K562 (cell line): ENCODE measurements at regions not wholly inside any gene's neighbourhood (a gene's known extent, or its start where the extent isn't known, plus 50 kb on each side); places are given as distances from the start of the nearest gene placed in this dataset.

ENCODE experiments used
- ARID1B ChIP-seq: fragments of 450-650 bp; IDR thresholded peaks from 2 replicates; pipeline ENCODE4 v1.6.1; 2016; ENCODE audit warnings: antibody characterized with exemption, mild to moderate bottlenecking, inconsistent platforms
- CBX5 ChIP-seq: IDR thresholded peaks from 2 replicates; pipeline ENCODE4 v1.6.1; 2014; ENCODE audit warnings: low read depth, borderline replicate concordance
- CXXC5 ChIP-seq: fragments of 250-450 bp; sonication (Bioruptor Pico); IDR thresholded peaks from 2 replicates; pipeline ENCODE4 v1.8.0; 2022; ENCODE audit warnings: inconsistent platforms, mild to moderate bottlenecking, moderate library complexity
- DACH1 ChIP-seq: fragments of 450-650 bp; IDR thresholded peaks from 2 replicates; pipeline ENCODE4 v1.6.1; 2018; ENCODE audit not compliant: partially characterized antibody
- HDGF ChIP-seq: fragments of 450-650 bp; IDR thresholded peaks from 2 replicates; pipeline ENCODE4 v1.6.1; 2016
- JUND ChIP-seq, 2 experiments: IDR thresholded peaks; 2 replicates in 1 of 2; 3 replicates in 1 of 2; pipeline ENCODE4 v1.6.1; 2011; ENCODE audit warnings: borderline replicate concordance in 2 of 2, low read depth in 2 of 2, low read length in 2 of 2, improper control_type of control experiment in 1 of 2, missing biosample characterization in 1 of 2, missing genetic modification characterization in 1 of 2, missing genetic modification reagents in 1 of 2
- MAZ ChIP-seq, 2 experiments: fragments of 450-650 bp in 1 of 2; sonication (generic) in 1 of 2; formaldehyde crosslinking; IDR thresholded peaks in 1 of 2; conservative IDR thresholded peaks in 1 of 2; 2 replicates each; pipeline versions ENCODE4 v1.4.0 to v1.5.0; 2020; ENCODE audit warnings: mild to moderate bottlenecking in 1 of 2, missing genetic modification reagents in 1 of 2
- MCM7 ChIP-seq, 2 experiments: fragments of 450-650 bp; IDR thresholded peaks; 2 replicates each; pipeline ENCODE4 v1.6.1; 2016 to 2018
- NCOA1 ChIP-seq: fragments of 450-650 bp; IDR thresholded peaks from 2 replicates; pipeline ENCODE4 v1.6.1; 2016; ENCODE audit warnings: low read depth
- NCOA2 ChIP-seq, 2 experiments: fragments of 450-650 bp; IDR thresholded peaks; 2 replicates each; pipeline ENCODE4 v1.6.1; 2018; ENCODE audit warnings: mild to moderate bottlenecking in 2 of 2, moderate library complexity in 1 of 2; ENCODE audit not compliant: partially characterized antibody in 2 of 2
- NKRF ChIP-seq: fragments of 450-650 bp; IDR thresholded peaks from 2 replicates; pipeline ENCODE4 v1.6.1; 2016; ENCODE audit warnings: borderline replicate concordance
- PCBP2 ChIP-seq: fragments of 200-400 bp; formaldehyde crosslinking; IDR thresholded peaks from 2 replicates; pipeline ENCODE4 v1.6.1; 2018; ENCODE audit warnings: low read length, low read depth, mild to moderate bottlenecking, moderate library complexity; ENCODE audit not compliant: poor library complexity, severe bottlenecking
- POLR3A ChIP-seq: IDR thresholded peaks from 2 replicates; pipeline ENCODE4 v1.6.1; 2011; ENCODE audit warnings: borderline replicate concordance, mild to moderate bottlenecking, moderate library complexity; ENCODE audit not compliant: insufficient read length, insufficient read depth; ENCODE audit errors: extremely low read depth
- TBL1XR1 ChIP-seq, 2 experiments: IDR thresholded peaks; 2 replicates each; pipeline ENCODE4 v1.6.1; 2012; ENCODE audit warnings: improper control_type of control experiment in 2 of 2, low read length in 2 of 2, mild to moderate bottlenecking in 1 of 2
- TEAD1 ChIP-seq, 2 experiments: fragments of 450-650 bp in 1 of 2; sonication (generic) in 1 of 2; formaldehyde crosslinking; IDR thresholded peaks; 2 replicates each; pipeline versions ENCODE4 v1.4.0 to v1.8.0; 2020 to 2022; ENCODE audit warnings: mild to moderate bottlenecking in 2 of 2, missing genetic modification reagents in 1 of 2
- TFAP4 ChIP-seq: sonication (generic); formaldehyde crosslinking; IDR thresholded peaks from 2 replicates; pipeline ENCODE4 v1.8.0; 2022; ENCODE audit warnings: missing genetic modification reagents, mild to moderate bottlenecking, moderate library complexity, borderline replicate concordance
- ZBTB17 ChIP-seq: fragments of 450-650 bp; formaldehyde crosslinking; IDR thresholded peaks from 2 replicates; pipeline ENCODE4 v1.4.0; 2020; ENCODE audit warnings: mild to moderate bottlenecking
- ZBTB9 ChIP-seq: fragments of 450-650 bp; formaldehyde crosslinking; IDR thresholded peaks from 2 replicates; pipeline ENCODE4 v1.4.0; 2020; ENCODE audit warnings: mild to moderate bottlenecking, moderate library complexity
- ZNF175 ChIP-seq: fragments of 200-800 bp; sonication (Bioruptor generic); IDR thresholded peaks from 2 replicates; pipeline ENCODE4 v1.6.1; 2016; ENCODE audit warnings: low read depth, mild to moderate bottlenecking, missing genetic modification characterization, missing compliant biosample characterization
- ZNF232 ChIP-seq: sonication (generic); formaldehyde crosslinking; IDR thresholded peaks from 2 replicates; pipeline ENCODE4 v1.8.0; 2022; ENCODE audit warnings: mild to moderate bottlenecking, missing genetic modification reagents
- ZNF57 ChIP-seq: fragments of 450-650 bp; formaldehyde crosslinking; IDR thresholded peaks from 2 replicates; pipeline ENCODE4 v1.4.0; 2020; ENCODE audit warnings: mild to moderate bottlenecking, moderate library complexity
- ZNF766 ChIP-seq: fragments of 200-800 bp; sonication (Bioruptor generic); conservative IDR thresholded peaks from 2 replicates; pipeline ENCODE4 v1.6.1; 2016; ENCODE audit warnings: missing genetic modification characterization, missing compliant biosample characterization
- ZNF785 ChIP-seq: fragments of 250-450 bp; sonication (Bioruptor Pico); IDR thresholded peaks from 2 replicates; pipeline ENCODE4 v1.4.0; 2020; ENCODE audit warnings: mild to moderate bottlenecking

- TF ChIP-seq ARID1B (peak; percentile 95), ZNF766 (CRISPR knock-in tag) (peak; percentile 81), DACH1 (no peak), MCM7 (IDR thresholded peaks at IDR 0.05) (no peak), ZNF175 (CRISPR knock-in tag) (no peak), ZBTB9 (CRISPR knock-in tag) (peak; percentile 73; the same call in 1 of the 2 replicates), PCBP2 (no peak), ZBTB17 (CRISPR knock-in tag) (peak; percentile 72; the same call in 1 of the 2 replicates), TBL1XR1 (IDR thresholded peaks at IDR 0.05; ENCODE audit: low read length in 2 of 2) (peak in 1 of 2 experiments; percentile 84; a peak in 1 of 4 replicates), NCOA1 (peak; percentile 42; the same call in 1 of the 2 replicates), POLR3A (no peak), ZNF57 (no peak), TFAP4 (CRISPR knock-in tag) (no peak), CBX5 (no peak), CXXC5 (CRISPR knock-in tag) (peak; percentile 74), HDGF (no peak), ZNF232 (CRISPR knock-in tag) (no peak), JUND (IDR thresholded peaks at IDR 0.05; ENCODE audit: borderline replicate concordance, low read depth, low read length) (peak; percentile 48; the same call in 1 of the 2 replicates), JUND (tag; IDR thresholded peaks at IDR 0.05; ENCODE audit: borderline replicate concordance, low read depth, low read length) (peak; percentile 83; the same call in 2 of the 3 replicates), ZNF785 (no peak), TEAD1 (CRISPR knock-in tag; IDR thresholded peaks at IDR 0.05) (peak in 1 of 2 experiments; percentile 65; a peak in 1 of 4 replicates), NCOA2 (IDR thresholded peaks at IDR 0.05; ENCODE audit: partially characterized antibody in 2 of 2) (peak in 1 of 2 experiments; percentile 64), MAZ (CRISPR knock-in tag; conservative IDR thresholded peaks at IDR 0.05 in 1 of 2, IDR thresholded peaks at IDR 0.05 in 1 of 2) (peak in 1 of 2 experiments; percentile 57; a peak in 2 of 4 replicates), NKRF (no peak)
Measured at GRCh38 chr20:55103188-55103587, 627.8 kb downstream of the DOK5 start (continued).
